ENCODE measurements at regions not wholly inside any gene's neighbourhood (a gene's known extent, or its start where the extent isn't known, plus 50 kb on each side); places are given as distances from the start of the nearest gene placed in this dataset.

GRCh38 chr6:48447251-48447650, 336.3 kb upstream of the PTCHD4 start:
- H3K36me3 ChIP-seq (replicated peaks in 1 of 2; ENCODE audit: control insufficient read depth in 1 of 2, insufficient read depth in 2 of 2, low read length in 2 of 2) = no peaks in the 10 kb centered on the region
- FAIRE-seq = no peak
- H3K27me3 ChIP-seq (ENCODE audit: control insufficient read depth in 1 of 2, insufficient read depth in 2 of 2, low read length in 2 of 2) = no peaks in the 10 kb centered on the region
- no peak overlapping the region for H3K9ac ChIP-seq (ENCODE audit: insufficient read depth, low read depth, low read length)
- peaks cover 10% of the 10 kb centered on the region for H3K9me3 ChIP-seq (ENCODE audit: low read length)
- intact Hi-C loops (cut with micrococcal nuclease; ENCODE audit: unreplicated experiment) (no loop called here), in situ Hi-C loops (cut with HindIII; ENCODE audit: extremely low pct_ligation_motif_present, low pct_unique_long_range_greater_than_20kb) (no loop called here)
- 64% methylated on average over 5 of the region's 5 CpGs for WGBS (ENCODE audit: low lambda C conversion rate)
- H3K79me2 ChIP-seq (ENCODE audit: insufficient read depth, low read length) = no peaks in the 10 kb centered on the region
- no peaks in the 10 kb centered on the region for H3K4me1 ChIP-seq (ENCODE audit: insufficient read depth, low read length)
- ChIA-PET CTCF (ENCODE audit: low intra/inter-chr PET ratio, low total read pairs) (no interaction called here), POLR2A (no interaction called here)
- BruUV-seq (replicated peaks) = no TSS peak
- ATAC-seq = no peak
- TF ChIP-seq ZNF850 (CRISPR knock-in tag; conservative IDR thresholded peaks at IDR 0.05) (no peak), ZBTB1 (CRISPR knock-in tag; IDR thresholded peaks at IDR 0.05; ENCODE audit: borderline replicate concordance) (no peak), AKAP8 (CRISPR knock-in tag; IDR thresholded peaks at IDR 0.05) (no peak), ZNF83 (CRISPR knock-in tag; IDR thresholded peaks at IDR 0.05; ENCODE audit: borderline replicate concordance) (no peak), ZSCAN30 (CRISPR knock-in tag; IDR thresholded peaks at IDR 0.05) (no peak), SIN3A (IDR thresholded peaks at IDR 0.05; ENCODE audit: borderline replicate concordance, low read depth, low read length) (no peak), ZNF326 (CRISPR knock-in tag; IDR thresholded peaks at IDR 0.05; ENCODE audit: borderline replicate concordance) (no peak)
- TF ChIP-seq, protein P1, sequence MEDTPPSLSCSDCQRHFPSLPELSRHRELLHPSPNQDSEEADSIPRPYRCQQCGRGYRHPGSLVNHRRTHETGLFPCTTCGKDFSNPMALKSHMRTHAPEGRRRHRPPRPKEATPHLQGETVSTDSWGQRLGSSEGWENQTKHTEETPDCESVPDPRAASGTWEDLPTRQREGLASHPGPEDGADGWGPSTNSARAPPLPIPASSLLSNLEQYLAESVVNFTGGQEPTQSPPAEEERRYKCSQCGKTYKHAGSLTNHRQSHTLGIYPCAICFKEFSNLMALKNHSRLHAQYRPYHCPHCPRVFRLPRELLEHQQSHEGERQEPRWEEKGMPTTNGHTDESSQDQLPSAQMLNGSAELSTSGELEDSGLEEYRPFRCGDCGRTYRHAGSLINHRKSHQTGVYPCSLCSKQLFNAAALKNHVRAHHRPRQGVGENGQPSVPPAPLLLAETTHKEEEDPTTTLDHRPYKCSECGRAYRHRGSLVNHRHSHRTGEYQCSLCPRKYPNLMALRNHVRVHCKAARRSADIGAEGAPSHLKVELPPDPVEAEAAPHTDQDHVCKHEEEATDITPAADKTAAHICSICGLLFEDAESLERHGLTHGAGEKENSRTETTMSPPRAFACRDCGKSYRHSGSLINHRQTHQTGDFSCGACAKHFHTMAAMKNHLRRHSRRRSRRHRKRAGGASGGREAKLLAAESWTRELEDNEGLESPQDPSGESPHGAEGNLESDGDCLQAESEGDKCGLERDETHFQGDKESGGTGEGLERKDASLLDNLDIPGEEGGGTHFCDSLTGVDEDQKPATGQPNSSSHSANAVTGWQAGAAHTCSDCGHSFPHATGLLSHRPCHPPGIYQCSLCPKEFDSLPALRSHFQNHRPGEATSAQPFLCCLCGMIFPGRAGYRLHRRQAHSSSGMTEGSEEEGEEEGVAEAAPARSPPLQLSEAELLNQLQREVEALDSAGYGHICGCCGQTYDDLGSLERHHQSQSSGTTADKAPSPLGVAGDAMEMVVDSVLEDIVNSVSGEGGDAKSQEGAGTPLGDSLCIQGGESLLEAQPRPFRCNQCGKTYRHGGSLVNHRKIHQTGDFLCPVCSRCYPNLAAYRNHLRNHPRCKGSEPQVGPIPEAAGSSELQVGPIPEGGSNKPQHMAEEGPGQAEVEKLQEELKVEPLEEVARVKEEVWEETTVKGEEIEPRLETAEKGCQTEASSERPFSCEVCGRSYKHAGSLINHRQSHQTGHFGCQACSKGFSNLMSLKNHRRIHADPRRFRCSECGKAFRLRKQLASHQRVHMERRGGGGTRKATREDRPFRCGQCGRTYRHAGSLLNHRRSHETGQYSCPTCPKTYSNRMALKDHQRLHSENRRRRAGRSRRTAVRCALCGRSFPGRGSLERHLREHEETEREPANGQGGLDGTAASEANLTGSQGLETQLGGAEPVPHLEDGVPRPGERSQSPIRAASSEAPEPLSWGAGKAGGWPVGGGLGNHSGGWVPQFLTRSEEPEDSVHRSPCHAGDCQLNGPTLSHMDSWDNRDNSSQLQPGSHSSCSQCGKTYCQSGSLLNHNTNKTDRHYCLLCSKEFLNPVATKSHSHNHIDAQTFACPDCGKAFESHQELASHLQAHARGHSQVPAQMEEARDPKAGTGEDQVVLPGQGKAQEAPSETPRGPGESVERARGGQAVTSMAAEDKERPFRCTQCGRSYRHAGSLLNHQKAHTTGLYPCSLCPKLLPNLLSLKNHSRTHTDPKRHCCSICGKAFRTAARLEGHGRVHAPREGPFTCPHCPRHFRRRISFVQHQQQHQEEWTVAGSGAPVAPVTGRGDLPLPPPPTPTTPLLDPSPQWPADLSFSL (CRISPR knock-in tag; IDR thresholded peaks at IDR 0.05) = no peak
- DNase-seq (ENCODE audit: low spot score) = no peak
- H3K4me3 ChIP-seq (replicated peaks in 1 of 3; ENCODE audit: insufficient read depth in 1 of 3, low read depth in 2 of 3, low read length in 3 of 3) = no peak overlapping the region
- H2AFZ ChIP-seq (ENCODE audit: low read length) = no peak overlapping the region
- no peak overlapping the region for H3K27ac ChIP-seq (ENCODE audit: extremely low read length, insufficient read depth, low read length)
- no peaks in the 10 kb centered on the region for H4K20me1 ChIP-seq (ENCODE audit: insufficient read depth, low read length)
- no peak overlapping the region for H3K4me2 ChIP-seq (ENCODE audit: low read depth, low read length)
